NCI-H1092 (cell line): ENCODE measurements at regions not wholly inside any gene's neighbourhood (a gene's known extent, or its start where the extent isn't known, plus 50 kb on each side); places are given as distances from the start of the nearest gene placed in this dataset.
"Not testable (repeated sequence)": the region's sequence is repeated elsewhere in the genome, so short reads cannot be mapped to it uniquely, and the experiment has no call there.

ENCODE experiments used
- DNase-seq: peaks from one replicate; lab custom pipeline; 2025; lab: John Stamatoyannopoulos, UW

DNA sequence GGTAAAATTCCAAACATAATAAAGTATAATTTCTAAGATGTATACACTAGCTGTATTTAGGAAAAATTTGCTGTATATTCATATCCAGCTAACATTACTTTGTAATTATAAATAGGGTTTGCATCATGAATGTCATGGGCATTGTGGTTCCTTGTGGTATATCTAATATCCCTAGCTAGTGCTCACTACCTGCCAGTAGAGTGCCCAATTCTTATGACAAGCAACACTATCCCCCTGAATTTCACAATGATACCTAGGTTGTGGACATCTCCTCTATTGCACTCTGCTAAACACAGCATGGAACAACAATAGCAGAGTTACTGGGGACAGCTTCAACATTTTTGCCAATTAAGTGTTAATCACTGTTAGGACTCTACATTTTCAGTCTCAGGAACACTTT, 1656.5 kb downstream of the EFNA5 start:
- no peak for DNase-seq

DNA sequence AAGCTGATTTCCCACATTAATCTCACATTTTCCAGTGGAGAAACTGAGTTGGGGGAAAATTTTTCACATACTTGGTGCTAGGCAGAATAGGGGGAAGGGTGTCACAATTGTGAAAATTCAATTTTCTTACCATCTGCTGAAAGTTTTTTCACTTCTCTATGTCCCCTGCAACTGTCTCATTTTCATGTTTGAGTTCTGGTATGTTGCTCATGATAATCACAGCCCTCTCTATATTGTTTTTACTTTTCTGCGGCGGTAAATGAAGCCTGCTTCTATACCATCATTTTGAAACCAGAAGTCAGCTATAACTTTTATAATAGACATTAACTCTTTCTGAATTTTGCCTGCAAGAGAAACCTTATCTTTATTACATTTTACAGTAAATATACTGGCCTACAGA, 1664.5 kb downstream of the EFNA5 start:
- DNase-seq: no peak

DNA sequence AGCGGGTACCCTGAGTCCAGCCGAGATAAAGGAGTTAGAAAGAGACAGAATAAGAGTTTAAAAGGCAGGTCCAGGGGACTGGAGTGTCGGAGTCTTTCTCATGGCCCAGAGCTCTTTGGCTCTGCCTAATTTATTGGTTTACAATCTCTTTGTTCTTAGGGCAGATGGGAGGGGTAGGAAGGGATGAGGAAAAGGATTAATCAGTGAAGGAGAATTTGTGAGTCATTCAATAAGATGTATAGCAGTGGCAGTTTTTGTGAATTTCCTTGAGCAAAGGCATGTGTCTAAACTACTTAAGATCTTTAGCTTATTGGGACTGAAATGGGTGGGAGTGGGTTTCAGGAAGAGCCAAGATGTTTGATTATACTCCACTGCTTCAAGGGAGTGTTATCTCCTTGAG, 1671.7 kb downstream of the EFNA5 start:
- not testable (repeated sequence) for DNase-seq

DNA sequence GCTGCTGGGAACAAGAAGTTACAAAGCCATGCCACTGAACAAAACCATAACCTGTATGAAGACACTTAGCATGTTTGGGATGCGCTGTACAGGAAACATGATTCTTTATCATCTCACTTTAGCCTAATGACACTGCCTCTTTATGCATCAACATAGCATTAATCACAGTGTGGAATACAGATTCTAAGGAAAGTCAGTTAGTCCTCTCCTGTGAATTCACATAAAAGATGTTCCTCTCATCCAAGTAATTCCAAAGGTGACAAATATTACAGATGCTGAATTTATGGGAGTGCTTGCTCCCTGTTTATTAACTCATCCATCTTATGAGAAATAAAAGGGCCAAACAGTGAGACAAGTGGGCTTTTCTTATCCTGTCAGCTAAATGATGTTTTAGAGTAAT, 1677.7 kb downstream of the EFNA5 start:
- DNase-seq: no peak

DNA sequence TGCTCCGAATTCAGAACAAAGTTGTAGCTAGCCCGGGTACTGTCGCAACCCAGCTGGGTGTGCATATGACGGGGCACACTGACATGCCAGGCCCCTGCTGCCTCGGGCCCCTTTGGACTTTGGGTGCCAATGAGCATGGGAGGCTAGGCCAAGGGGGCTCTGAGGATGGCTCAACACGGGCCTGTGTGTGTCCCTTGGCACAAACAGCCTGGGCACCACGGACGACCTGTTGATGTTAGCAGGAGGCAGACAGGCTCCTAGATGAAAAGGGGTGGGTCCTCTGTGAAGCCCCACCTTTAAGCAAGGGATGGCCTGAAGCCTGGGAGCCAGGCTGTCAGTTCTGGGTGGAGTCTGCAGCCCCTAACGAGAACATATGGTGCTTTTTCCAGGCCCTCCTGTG, 1688.2 kb downstream of the EFNA5 start:
- DNase-seq: no peak

DNA sequence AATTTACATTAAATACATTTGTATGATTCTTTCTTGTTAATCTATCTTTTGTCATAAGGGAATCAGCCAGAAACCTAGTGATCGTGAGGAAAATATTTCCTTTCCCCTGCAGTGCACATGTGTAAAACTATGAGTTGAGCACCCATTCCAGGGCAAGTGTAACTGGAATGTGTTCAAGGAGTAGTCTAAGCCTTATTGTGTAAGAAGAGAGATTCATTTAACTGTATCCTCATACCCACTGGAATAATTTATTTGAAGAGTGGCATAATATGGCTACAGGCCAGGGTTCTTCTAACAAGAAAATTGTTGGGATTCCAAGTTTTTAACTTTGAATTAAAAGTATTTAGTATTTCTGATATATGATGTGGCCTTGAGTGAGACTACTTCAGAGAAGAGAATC, 1692.7 kb downstream of the EFNA5 start:
- no peak for DNase-seq

DNA sequence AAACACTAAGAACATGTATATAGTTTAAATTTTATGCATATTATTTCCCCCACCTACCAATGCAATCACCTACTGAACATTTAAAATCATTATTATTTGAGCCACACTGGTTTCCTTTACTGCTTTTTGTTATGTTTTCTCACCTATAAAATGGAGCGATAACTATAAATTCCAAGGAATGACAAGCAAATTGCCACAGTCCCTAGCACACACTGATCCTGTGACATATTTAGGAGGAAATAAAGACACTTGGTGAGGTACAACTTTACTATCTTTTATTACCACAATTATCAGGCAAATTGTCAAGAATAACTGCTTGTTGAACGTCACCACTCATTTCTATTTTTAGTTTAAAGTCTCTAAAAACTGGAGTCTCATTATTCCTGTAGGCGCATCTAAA, 1693.6 kb downstream of the EFNA5 start:
- DNase-seq: no peak

DNA sequence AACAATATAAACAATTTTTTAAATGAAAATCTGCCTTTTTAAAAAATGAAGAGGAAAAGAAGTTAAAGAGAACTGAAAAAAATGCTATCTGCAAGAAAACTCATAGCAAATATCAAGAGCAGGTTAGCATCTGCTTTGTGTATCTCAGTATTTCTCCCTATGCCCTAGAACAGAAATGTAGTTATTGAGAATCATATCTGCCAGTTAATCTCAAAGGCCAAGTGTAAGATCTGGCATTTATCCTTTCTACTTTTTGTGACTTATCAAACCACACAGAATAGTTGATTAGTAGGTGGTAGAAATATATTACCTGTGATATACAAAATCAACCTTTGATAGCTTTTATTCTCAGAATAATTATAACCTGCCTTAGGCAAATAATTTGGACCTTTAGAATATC, 1699.8 kb downstream of the EFNA5 start:
- no peak for DNase-seq

DNA sequence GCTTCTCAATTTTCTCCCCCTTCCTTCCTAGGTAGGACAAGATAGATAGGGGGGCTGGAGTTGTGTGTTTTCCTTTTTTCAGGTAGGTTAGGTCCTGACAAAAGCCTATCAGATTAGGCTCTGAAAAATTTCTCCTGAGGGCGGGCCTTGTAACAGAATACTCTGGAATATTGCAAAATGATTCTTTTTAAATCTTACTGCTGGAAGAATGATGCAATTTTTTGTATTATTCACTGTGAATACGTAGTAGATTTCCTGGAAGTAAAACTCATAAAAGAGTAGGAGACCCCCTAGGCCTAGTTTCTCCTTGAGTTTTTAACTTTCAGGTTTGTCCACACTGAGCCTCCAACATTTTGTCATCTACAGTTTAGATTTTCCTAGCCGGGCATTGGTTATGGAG, 1701.8 kb downstream of the EFNA5 start:
- DNase-seq: no peak

DNA sequence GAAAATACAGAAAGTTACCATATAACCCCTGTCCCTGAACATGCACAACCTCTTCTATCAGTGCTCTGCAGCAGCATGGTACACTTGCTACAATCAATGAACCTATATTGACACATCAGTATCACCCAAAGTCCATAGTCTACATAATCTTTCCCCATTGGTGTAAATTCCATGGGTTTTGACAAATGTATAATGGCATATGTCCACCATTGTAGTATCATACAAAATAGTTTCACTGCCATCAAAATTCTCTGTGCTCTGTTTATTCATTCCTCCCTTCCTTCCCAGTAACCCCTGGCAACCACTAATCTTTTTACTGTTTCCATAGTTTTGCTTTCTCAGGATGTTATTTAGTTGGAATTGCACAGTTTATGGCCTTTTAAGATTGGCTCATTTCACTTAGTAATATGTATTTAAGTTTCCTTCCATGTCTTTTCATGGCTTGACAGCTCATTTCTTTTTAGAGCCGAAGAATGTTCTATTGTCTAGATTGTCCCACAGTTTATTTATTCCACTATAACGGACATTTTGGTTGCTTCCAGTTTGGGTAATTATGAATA, 1707.0 kb downstream of the EFNA5 start:
- no peak for DNase-seq

DNA sequence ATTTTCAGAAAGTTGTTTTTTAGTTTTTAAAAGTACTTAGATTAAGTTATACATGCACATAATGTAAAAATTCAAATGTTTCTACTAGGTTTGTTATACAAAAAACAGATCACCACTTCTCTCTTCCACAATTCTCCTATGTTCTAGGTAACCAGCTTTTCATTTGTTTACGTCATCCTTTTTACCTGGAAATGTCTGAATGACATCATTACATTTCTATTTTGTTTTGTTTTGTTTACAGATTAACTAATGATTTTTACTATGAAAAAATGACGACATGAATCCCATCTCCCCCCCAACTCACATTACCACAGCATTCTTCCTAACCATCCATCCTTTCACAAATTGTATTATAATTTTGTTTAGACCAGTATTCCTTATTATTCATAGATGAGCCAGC, 1709.2 kb downstream of the EFNA5 start:
- no peak for DNase-seq

DNA sequence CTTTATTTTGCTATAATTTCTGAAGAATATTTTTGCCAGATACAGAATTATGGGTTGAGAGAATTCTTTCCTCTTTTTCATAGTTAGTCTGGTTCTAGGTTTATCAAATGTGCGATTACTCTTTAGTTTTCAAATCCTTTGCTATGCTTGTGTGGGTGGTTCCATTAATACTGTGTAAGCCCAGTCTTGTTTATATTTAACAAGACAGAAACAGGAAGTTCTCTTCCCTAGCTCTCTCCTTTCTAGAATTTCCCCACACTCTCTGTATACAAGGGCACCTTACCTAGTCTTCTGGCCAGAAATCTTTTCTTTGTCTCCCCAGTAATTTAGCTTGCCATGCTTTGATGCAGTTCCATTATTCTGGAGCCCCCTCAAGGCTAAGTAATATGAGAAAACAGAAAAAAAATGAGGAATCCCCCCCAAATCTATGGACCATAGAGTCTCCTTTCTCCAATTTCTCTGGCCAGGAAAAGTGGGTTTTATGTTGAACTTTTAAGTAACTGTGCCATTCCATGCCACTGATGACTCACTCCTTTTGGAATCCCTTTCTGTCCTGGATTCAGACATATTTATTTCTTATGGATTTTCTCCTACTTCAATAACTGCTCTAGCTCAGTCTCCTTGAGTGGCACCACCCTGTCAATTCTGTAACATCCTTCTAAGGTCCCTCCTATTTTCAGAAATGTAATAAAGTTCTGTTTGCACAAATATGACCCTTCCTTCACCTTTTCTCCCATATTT, 1714.1 kb downstream of the EFNA5 start:
- no peak for DNase-seq

DNA sequence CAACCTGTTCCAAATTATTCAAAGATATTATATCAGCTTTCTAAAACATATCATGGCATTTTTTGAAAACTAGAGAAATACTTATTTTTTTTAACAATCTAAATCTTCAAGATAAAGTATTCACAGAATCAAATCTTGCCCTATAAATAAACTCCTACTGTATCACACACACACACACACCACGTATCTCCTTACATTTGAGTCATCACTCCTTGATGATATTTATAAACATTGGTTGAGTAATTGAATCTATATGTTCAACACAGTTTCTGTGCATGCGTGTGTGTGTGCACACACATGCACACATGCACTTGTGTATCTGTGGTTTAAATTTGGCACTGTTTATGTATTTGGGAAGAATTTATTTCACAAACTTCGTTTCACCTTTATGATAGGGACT, 1716.4 kb downstream of the EFNA5 start:
- DNase-seq: no peak

DNA sequence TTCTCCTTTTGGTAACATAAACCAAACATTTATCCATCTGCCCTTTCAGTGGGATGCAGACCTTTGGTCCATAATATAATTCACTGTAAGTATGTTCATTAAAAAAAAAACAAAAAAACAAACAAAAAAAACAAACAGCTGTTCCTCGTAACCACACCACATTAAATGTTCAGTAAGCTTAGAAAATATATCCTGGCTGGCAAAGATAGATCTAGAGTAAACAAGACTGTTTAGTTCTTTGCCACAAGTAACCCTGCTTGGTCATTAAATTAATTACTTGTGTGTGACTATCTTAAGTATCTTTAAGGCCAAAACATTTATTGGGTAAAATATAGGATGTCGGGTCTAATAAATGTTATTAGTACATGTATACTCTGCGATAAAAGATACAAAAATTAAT, 1717.1 kb downstream of the EFNA5 start:
- peak; percentile 10 for DNase-seq

DNA sequence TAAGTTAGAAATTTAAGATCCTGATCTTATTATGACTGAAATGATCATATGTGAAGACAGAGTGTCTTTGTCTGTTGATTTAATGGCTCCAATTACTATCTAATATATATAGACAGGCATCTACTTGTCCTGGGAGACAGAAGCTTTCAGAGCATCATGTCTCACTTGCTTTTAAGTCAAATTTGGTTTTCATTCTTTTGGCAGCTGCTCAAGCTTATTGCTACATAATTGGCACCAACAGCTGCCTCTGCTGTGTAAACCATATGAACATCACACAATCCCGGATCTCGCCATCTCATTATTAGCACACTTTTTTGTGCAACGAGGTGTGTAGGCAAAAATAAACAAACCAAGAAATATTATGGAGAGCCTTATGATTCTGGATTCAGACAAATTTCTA, 1717.9 kb downstream of the EFNA5 start:
- peak; percentile 91 for DNase-seq

DNA sequence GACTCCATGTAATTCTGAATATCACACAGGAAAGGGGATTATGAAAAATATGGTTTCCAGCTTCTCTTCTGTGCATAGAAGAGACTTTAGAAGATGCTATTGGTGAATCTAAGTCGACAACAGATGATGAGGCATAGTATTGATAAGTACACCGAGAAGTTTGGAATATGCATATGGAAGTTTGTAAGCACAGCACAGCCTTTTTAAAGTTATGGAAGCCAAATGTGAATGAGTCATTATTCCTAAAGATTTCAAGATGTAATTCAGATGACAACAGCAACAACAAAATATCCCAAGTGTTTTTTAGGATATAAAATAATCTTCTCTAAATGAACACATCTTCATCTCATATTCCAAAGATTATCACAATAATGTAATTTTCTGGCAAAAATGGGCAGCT, 1723.3 kb downstream of the EFNA5 start:
- DNase-seq: no peak

DNA sequence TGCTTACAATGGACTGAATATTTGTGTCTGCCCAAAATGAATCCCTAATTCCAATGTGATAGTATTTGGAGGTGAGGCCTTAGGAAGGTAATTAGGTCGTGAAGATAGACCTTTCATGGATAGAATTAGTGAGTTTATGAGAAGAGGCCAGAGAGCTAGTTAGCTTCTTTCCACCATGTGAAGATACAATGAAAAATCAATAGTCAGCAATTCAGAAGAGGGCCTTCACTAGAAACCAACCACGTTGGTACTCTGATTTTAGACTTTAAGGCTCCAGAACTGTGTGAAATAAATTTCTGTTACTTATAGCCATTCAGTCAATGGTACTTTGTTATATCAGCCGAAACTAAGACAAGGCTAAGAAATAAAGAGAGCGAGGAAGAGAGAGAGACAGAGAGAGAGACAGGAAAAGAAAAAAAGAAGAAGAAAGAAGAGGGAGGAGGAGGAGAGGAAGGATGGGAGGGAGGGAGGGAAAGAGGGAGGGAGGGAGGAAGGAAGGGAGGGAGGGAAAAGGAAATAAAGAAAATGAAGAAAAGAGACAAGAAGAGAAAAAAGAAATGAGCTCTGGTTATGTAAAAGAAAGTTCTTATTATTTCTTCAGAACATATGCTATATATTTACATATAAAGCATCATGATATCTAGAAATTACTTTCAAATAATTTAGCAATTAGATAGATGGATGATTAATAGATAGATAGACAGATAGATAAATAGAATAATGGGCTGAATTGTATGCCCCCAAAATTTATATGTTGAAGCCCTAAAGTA, 1725.3 kb downstream of the EFNA5 start:
- DNase-seq: no peak

DNA sequence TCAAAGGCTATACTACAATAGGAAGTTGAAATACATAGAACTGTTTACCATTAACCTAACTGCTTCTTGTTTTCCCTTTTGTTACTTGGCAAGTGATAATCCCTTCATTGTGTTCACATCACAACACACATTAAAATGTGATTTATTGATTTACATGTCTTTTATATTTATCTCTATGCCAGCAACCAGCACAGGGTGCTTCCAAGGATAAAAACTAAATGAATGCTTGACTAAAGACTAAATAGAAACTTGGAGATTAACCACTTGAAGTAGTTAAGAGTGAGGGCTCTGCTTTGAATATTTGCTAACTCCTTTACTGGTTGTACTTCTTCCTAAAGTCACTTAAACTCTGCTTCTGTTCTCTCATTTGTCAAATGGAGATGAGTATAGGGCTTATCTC, 1730.6 kb downstream of the EFNA5 start:
- no peak for DNase-seq

DNA sequence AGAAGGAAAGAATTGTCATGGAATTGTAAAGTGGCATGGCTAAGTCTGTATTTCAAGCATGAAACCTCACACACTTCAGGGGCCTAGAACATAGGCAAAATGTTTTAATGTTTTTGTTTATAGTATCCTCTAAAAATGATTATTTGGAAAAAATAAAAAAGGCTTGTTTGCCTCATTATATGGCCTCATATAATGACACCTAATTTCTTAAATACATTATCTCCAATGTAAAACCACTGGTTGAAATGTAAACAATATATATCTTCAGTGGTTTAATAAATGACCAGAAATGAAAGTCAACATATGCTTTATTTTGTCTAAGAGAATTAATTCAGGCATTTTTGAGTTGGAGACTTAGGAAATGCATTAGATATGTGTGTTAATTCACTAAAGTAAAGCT, 1736.6 kb downstream of the EFNA5 start:
- DNase-seq: no peak

DNA sequence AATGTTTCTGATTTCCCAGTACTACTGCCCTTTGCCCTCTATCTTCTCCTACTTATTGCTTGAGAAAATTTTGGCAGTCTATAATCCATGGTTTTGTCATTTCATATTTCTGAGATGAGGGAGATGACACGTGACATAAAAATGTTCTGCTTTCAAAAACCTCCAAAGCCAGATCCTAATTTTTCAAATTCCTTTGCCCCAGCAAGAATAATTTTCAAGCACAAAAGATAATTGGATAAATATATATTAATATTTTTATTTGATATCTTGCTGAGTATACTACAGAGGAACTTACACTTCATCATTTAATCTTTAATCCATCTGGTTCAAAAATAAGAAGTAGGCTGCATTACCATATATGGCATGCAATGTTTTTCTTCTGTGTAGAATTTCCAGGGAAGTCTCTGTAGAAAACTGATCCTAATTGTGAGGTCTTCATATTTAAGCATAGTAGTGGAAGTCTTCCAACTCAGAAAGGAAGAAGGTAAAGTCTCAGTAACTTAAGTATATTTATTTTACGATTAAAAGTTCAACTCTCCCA, 1738.8 kb downstream of the EFNA5 start:
- DNase-seq: no peak

DNA sequence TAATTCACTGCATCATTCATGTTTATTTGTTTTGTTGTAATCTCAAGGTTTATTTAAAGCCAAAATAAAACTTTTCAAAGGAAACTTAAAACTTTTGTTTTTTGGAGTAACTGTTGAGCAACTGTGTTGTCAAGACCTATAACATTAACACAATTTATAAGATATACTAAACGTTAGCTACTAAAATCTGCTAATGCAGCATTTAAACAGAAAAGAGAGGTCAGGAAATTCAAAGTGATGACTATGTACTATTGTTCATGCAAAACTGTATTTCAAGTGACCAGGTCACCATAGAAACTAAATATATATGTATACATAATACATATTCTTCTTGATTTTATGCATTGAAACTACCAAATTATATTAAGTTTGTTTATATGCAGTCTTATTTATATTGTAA, 1740.9 kb downstream of the EFNA5 start:
- DNase-seq: no peak

DNA sequence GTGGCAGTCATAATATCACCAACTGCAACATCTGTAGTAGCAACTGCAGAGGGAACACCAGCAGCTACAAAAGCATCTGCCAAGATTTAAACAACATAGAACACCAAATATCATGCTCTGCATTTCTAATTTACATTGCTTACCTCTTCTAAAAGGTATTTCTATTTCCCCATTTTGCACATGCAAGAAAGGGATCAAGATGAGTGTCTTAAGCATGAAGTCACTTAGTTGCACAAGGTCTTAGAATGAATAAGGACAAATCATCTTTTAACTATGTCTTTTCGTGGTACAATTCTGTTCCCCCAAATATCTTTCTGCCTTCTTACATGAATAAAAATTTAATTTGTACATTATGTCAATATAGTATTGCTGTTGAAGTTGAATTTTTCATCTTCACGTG, 1746.4 kb downstream of the EFNA5 start:
- DNase-seq: no peak

DNA sequence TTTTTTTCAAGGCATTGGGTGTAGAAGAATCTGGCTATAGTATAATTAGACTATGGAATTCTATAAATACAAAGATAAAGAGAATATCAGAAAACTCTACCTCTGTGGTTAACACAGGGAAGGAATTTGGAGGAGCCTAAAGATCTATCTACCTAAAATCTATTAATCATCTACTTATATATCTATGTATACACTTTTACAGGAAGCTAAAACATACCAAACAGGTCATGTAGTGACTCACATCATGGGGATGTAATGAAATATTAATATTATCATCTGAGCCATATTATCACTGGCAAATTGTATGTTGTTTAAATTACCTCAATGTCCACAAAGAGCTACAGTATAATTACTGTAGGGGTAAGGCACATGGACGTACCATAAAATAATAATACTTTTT, 1748.2 kb downstream of the EFNA5 start:
- DNase-seq: no peak
